ENCODE measurements at regions not wholly inside any gene's neighbourhood (a gene's known extent, or its start where the extent isn't known, plus 50 kb on each side); places are given as distances from the start of the nearest gene placed in this dataset.
"Not testable (repeated sequence)": the region's sequence is repeated elsewhere in the genome, so short reads cannot be mapped to it uniquely, and the experiment has no call there.

DNA sequence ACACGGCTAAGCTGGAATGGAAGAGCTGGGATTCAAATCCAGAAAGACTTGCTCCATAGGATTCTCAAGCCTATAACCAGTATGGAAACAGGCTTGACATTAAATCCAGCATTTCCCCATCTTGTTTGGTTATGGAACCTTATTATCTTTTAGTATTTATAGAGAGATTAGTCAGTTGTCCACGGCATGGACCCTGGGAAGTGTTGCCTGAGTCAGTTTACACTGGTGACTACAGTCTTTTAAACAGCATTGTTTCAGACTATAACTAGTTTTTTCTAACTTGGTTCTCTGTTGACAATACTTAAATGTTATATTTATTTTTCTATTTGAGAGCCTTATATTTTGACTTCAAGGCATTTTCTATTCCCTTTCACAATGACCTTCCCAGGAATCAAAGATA is 106.7 kb downstream of the SYT15B start:
- not testable (repeated sequence) for TF ChIP-seq POLR2A, POLR2AphosphoS5, TAF1 (IDR thresholded peaks at IDR 0.05; ENCODE audit: low read depth, low read length)

Measured in GM12891 (cell line).